EL (cell line): ENCODE measurements at regions not wholly inside any gene's neighbourhood (a gene's known extent, or its start where the extent isn't known, plus 50 kb on each side); places are given as distances from the start of the nearest gene placed in this dataset.
"Not testable (repeated sequence)": the region's sequence is repeated elsewhere in the genome, so short reads cannot be mapped to it uniquely, and the experiment has no call there.

Experiments used
- DNase-seq: peaks from one replicate; pipeline ENCODE4 v3.0.0-alpha.2; 2016

- no peak for DNase-seq
These were observed 426.8 kb upstream of the SLITRK5 start for GRCh38 chr13:87244256-87244890.

- not testable (repeated sequence) for DNase-seq
These were observed 421.3 kb upstream of the SLITRK5 start for GRCh38 chr13:87249847-87250246.

- no peak for DNase-seq
These were observed 415.8 kb upstream of the SLITRK5 start for GRCh38 chr13:87255394-87255793.

- DNase-seq, result no peak
These were observed 411.6 kb upstream of the SLITRK5 start for GRCh38 chr13:87259479-87260083.

GRCh38 chr13:87274209-87274819, 396.9 kb upstream of the SLITRK5 start:
- no peak for DNase-seq

- no peak for DNase-seq
These were observed 391.0 kb upstream of the SLITRK5 start for GRCh38 chr13:87280139-87280538.

- no peak for DNase-seq
These were observed 383.4 kb upstream of the SLITRK5 start for GRCh38 chr13:87287721-87288120.

GRCh38 chr13:87295636-87296035, 375.5 kb upstream of the SLITRK5 start:
- DNase-seq, result no peak

GRCh38 chr13:87302034-87302433, 369.1 kb upstream of the SLITRK5 start:
- DNase-seq, result no peak

- no peak for DNase-seq
These were observed 368.2 kb upstream of the SLITRK5 start for GRCh38 chr13:87302931-87303330.

- DNase-seq, result no peak
These were observed 360.0 kb upstream of the SLITRK5 start for GRCh38 chr13:87311165-87311564.

GRCh38 chr13:87314822-87315221, 356.3 kb upstream of the SLITRK5 start:
- no peak for DNase-seq

- DNase-seq, result no peak
These were observed 348.8 kb upstream of the SLITRK5 start for GRCh38 chr13:87322386-87322785.

- DNase-seq, result no peak
These were observed 346.6 kb upstream of the SLITRK5 start for GRCh38 chr13:87324558-87324957.

- no peak for DNase-seq
These were observed 340.0 kb upstream of the SLITRK5 start for GRCh38 chr13:87331178-87331577.

- no peak for DNase-seq
These were observed 337.6 kb upstream of the SLITRK5 start for GRCh38 chr13:87333599-87333998.

- DNase-seq, result no peak
These were observed 337.0 kb upstream of the SLITRK5 start for GRCh38 chr13:87334176-87334575.

- not testable (repeated sequence) for DNase-seq
These were observed 334.8 kb upstream of the SLITRK5 start for GRCh38 chr13:87336346-87336889.

GRCh38 chr13:87344176-87344575, 327.0 kb upstream of the SLITRK5 start:
- no peak for DNase-seq

GRCh38 chr13:87355451-87355850, 315.7 kb upstream of the SLITRK5 start:
- DNase-seq, result no peak

GRCh38 chr13:87356314-87356713, 314.9 kb upstream of the SLITRK5 start:
- no peak for DNase-seq

- no peak for DNase-seq
These were observed 312.9 kb upstream of the SLITRK5 start for GRCh38 chr13:87358319-87358718.

GRCh38 chr13:87361216-87361615, 310.0 kb upstream of the SLITRK5 start:
- no peak for DNase-seq

- no peak for DNase-seq
These were observed 302.5 kb upstream of the SLITRK5 start for GRCh38 chr13:87368639-87369038.
